ENCODE measurements at regions not wholly inside any gene's neighbourhood (a gene's known extent, or its start where the extent isn't known, plus 50 kb on each side); places are given as distances from the start of the nearest gene placed in this dataset.
"Not testable (repeated sequence)": the region's sequence is repeated elsewhere in the genome, so short reads cannot be mapped to it uniquely, and the experiment has no call there.

DNA sequence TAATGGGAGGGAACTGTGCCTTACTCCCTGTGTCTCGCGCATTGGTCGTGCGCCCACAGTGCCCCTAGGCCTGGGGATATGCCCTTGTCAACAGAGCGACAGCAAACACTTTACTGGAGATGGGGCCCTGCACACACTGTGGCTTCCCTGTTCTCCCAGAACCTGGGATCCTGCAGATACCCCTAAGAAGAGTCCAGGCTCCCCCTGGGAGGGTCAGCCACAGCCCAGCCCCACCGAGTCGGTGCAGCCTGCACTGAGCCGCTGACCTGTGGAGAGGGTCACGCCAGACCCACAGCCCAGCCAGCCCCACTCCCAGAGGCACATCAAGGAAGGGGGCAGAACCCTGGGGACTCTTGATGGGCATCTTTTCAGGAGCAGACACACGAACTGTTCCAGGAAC is 480.3 kb downstream of the TMEM121 start:
- TF ChIP-seq, protein P1, sequence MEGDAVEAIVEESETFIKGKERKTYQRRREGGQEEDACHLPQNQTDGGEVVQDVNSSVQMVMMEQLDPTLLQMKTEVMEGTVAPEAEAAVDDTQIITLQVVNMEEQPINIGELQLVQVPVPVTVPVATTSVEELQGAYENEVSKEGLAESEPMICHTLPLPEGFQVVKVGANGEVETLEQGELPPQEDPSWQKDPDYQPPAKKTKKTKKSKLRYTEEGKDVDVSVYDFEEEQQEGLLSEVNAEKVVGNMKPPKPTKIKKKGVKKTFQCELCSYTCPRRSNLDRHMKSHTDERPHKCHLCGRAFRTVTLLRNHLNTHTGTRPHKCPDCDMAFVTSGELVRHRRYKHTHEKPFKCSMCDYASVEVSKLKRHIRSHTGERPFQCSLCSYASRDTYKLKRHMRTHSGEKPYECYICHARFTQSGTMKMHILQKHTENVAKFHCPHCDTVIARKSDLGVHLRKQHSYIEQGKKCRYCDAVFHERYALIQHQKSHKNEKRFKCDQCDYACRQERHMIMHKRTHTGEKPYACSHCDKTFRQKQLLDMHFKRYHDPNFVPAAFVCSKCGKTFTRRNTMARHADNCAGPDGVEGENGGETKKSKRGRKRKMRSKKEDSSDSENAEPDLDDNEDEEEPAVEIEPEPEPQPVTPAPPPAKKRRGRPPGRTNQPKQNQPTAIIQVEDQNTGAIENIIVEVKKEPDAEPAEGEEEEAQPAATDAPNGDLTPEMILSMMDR (IDR thresholded peaks at IDR 0.05; ENCODE audit: extremely low read depth in 1 of 2, insufficient read depth in 1 of 2, low read depth in 1 of 2, low read length in 2 of 2): not testable (repeated sequence)
- TF ChIP-seq POLR2AphosphoS5 (IDR thresholded peaks at IDR 0.05; ENCODE audit: insufficient read depth, low read depth, low read length); POLR2A (IDR thresholded peaks at IDR 0.05; ENCODE audit: low read depth, low read length); FOS (IDR thresholded peaks at IDR 0.05; ENCODE audit: borderline replicate concordance, insufficient read depth, low read length); MYC (IDR thresholded peaks at IDR 0.05; ENCODE audit: low read depth, low read length); EZH2 (IDR thresholded peaks at IDR 0.05; ENCODE audit: borderline replicate concordance, low read depth, low read length, severe bottlenecking); GATA2 (IDR thresholded peaks at IDR 0.05; ENCODE audit: insufficient read depth, insufficient read length, low read depth, low read length): not testable (repeated sequence)
- TF ChIP-seq, protein P2, sequence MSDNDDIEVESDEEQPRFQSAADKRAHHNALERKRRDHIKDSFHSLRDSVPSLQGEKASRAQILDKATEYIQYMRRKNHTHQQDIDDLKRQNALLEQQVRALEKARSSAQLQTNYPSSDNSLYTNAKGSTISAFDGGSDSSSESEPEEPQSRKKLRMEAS (IDR thresholded peaks at IDR 0.05; ENCODE audit: insufficient read depth, insufficient read length): not testable (repeated sequence)

Measured in endothelial cell of umbilical vein (primary cell).